HL-60 (cell line): ENCODE measurements at regions not wholly inside any gene's neighbourhood (a gene's known extent, or its start where the extent isn't known, plus 50 kb on each side); places are given as distances from the start of the nearest gene placed in this dataset.

Experiments
- DNase-seq, 2 experiments: peaks; one replicate each; pipeline ENCODE4 v3.0.0-alpha.2; 2010 to 2020; ENCODE audit warnings: low read depth in 1 of 2, low spot score in 1 of 2
- H3K27ac ChIP-seq: fragments of 250-450 bp; sonication (Bioruptor Pico); replicated peaks from 2 replicates; pipeline ENCODE4 v1.5.1; 2020; ENCODE audit warnings: mild to moderate bottlenecking, moderate library complexity
- H3K27me3 ChIP-seq: fragments of 250-450 bp; sonication (Bioruptor Pico); 2 replicates; pipeline ENCODE4 v1.5.1; 2021; ENCODE audit warnings: mild to moderate bottlenecking, moderate library complexity; ENCODE audit not compliant: insufficient read depth, poor library complexity, severe bottlenecking
- H3K4me3 ChIP-seq: replicated peaks from 2 replicates; pipeline ENCODE4 v1.5.1; 2011; ENCODE audit warnings: mild to moderate bottlenecking, control low read depth, low read length; ENCODE audit not compliant: insufficient read depth
- CTCF ChIP-seq: IDR thresholded peaks from one replicate; pipeline ENCODE4 v1.5.1; 2011; ENCODE audit warnings: low read length, control low read depth, inconsistent platforms; ENCODE audit not compliant: insufficient read depth
- GABPA ChIP-seq: IDR thresholded peaks from 2 replicates; pipeline ENCODE4 v1.6.1; 2012; ENCODE audit warnings: low read depth
- POLR2AphosphoS5 ChIP-seq: IDR thresholded peaks from 2 replicates; pipeline ENCODE4 v1.6.1; 2012; ENCODE audit warnings: low read depth
- REST ChIP-seq: IDR thresholded peaks from 2 replicates; pipeline ENCODE4 v1.6.1; 2012; ENCODE audit warnings: low read depth; ENCODE audit not compliant: insufficient replicate concordance
- SPI1 ChIP-seq: IDR thresholded peaks from 2 replicates; pipeline ENCODE4 v1.6.1; 2012; ENCODE audit warnings: low read depth, mild to moderate bottlenecking, borderline replicate concordance

GRCh38 chr5:99995407-99995806 is 539.8 kb upstream of the FAM174A start:
- no peak for TF ChIP-seq CTCF
- no peak for TF ChIP-seq GABPA
- no peak for TF ChIP-seq SPI1
- no peak for TF ChIP-seq REST
- TF ChIP-seq POLR2AphosphoS5 = no peak
- no peak overlapping the region for H3K4me3 ChIP-seq
- DNase-seq = no peak
- no peak overlapping the region for H3K27ac ChIP-seq
- H3K27me3 ChIP-seq = no peaks in the 10 kb centered on the region

- no peak for DNase-seq
- TF ChIP-seq REST = no peak
- no peak for TF ChIP-seq GABPA
- TF ChIP-seq POLR2AphosphoS5 = no peak
- no peak for TF ChIP-seq CTCF
- no peak overlapping the region for H3K27ac ChIP-seq
- no peak overlapping the region for H3K4me3 ChIP-seq
- no peaks in the 10 kb centered on the region for H3K27me3 ChIP-seq
These were observed 561.4 kb upstream of the FAM174A start for GRCh38 chr5:99973779-99974178.

- TF ChIP-seq CTCF (no peak), POLR2AphosphoS5 (no peak), SPI1 (no peak), REST (no peak), GABPA (no peak)
- Histone ChIP-seq H3K27ac (no peak overlapping the region), H3K4me3 (no peak overlapping the region), H3K27me3 (no peaks in the 10 kb centered on the region)
- DNase-seq = no peak
These were observed 579.2 kb upstream of the FAM174A start for GRCh38 chr5:99955962-99956361.
